Vagina (tissue), 2 donors: ENCODE measurements at regions not wholly inside any gene's neighbourhood (a gene's known extent, or its start where the extent isn't known, plus 50 kb on each side); places are given as distances from the start of the nearest gene placed in this dataset.

ENCODE experiments used
- DNase-seq, 2 donors: peaks; one replicate each; pipeline ENCODE4 v3.0.0-alpha.2; 2017; ENCODE audit errors: extremely low spot score in 2 of 2
- H3K27ac ChIP-seq: fragments of 200-600 bp; sonication (generic); one replicate; pipeline ENCODE4 v1.5.1; 2019
- H3K27me3 ChIP-seq: fragments of 200-600 bp; sonication (generic); one replicate; pipeline ENCODE4 v1.5.1; 2019
- H3K36me3 ChIP-seq, 2 donors: fragments of 200-600 bp; sonication (generic); one replicate each; pipeline ENCODE4 v1.5.1; 2017 to 2019
- H3K4me1 ChIP-seq: fragments of 200-600 bp; sonication (generic); one replicate; pipeline ENCODE4 v1.5.1; 2019
- H3K4me3 ChIP-seq, 2 donors: fragments of 200-600 bp; sonication (generic); 1 replicate in 1 of 2; 2 replicates in 1 of 2; pipeline ENCODE4 v1.5.1; 2016 to 2019
- H3K9me3 ChIP-seq: fragments of 200-600 bp; sonication (generic); one replicate; pipeline ENCODE4 v1.5.1; 2019
- CTCF ChIP-seq, 3 experiments: fragments of 450-650 bp in 2 of 3; fragments of 200-600 bp in 1 of 3; sonication (generic) in 1 of 3; IDR thresholded peaks; one replicate each; pipeline ENCODE4 v1.5.1; 2017 to 2019; ENCODE audit warnings: antibody characterized with exemption in 3 of 3, mild to moderate bottlenecking in 2 of 3, moderate library complexity in 2 of 3
- POLR2A ChIP-seq, 2 donors: fragments of 450-650 bp; IDR thresholded peaks; one replicate each; pipeline ENCODE4 v1.6.1; 2017; ENCODE audit warnings: antibody characterized with exemption in 2 of 2, mild to moderate bottlenecking in 2 of 2, moderate library complexity in 2 of 2
- POLR2AphosphoS5 ChIP-seq, 2 donors: sonication (generic); formaldehyde crosslinking; IDR thresholded peaks; one replicate each; pipeline ENCODE4 v1.9.0; 2017; ENCODE audit warnings: antibody characterized with exemption in 2 of 2, mild to moderate bottlenecking in 2 of 2, low read depth in 1 of 2; ENCODE audit not compliant: insufficient read depth in 1 of 2
- intact Hi-C: fragments of 100-400 bp; cut with DNase I; formaldehyde crosslinking; loops from one replicate; pipeline ENCODE4 v1.15.1; 2023

DNA sequence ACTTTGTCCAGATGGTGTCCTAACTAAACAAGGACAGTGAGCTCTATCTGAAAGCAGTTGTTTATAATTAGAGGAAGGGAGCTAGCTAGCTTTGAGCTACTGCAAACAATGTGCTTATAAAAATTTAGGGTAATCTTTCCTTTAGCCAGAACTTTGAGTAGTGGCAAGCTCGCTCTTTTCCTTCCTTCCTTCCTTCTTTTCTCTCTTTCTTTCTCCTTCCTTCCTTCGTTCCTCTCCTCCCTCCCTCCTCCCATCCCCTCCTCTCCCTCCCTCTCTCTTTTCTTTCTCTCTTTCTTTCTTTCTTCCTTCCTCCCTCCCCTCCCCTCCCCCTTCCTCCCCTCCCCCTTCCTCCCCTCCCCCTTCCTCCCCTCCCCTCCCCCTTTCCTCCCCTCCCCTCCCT lies 520.1 kb downstream of the INHBA start:
- TF ChIP-seq POLR2A (IDR thresholded peaks at IDR 0.05) (no peak), CTCF (IDR thresholded peaks at IDR 0.05) (no peak), POLR2AphosphoS5 (IDR thresholded peaks at IDR 0.05; ENCODE audit: insufficient read depth in 1 of 2, low read depth in 1 of 2) (no peak)
- H3K4me1 ChIP-seq, result no peaks in the 10 kb centered on the region
- no peaks in the 10 kb centered on the region for H3K9me3 ChIP-seq
- no peak overlapping the region for H3K27ac ChIP-seq
- H3K36me3 ChIP-seq, result no peaks in the 10 kb centered on the region
- DNase-seq, result no peak
- no peaks in the 10 kb centered on the region for H3K27me3 ChIP-seq
- no peak overlapping the region for H3K4me3 ChIP-seq
- intact Hi-C loops, result no loop called here

- Histone ChIP-seq H3K36me3 (no peaks in the 10 kb centered on the region), H3K4me3 (no peak overlapping the region), H3K4me1 (no peaks in the 10 kb centered on the region), H3K27ac (no peak overlapping the region), H3K9me3 (no peaks in the 10 kb centered on the region), H3K27me3 (no peaks in the 10 kb centered on the region)
- no peak for DNase-seq
- TF ChIP-seq POLR2AphosphoS5 (IDR thresholded peaks at IDR 0.05; ENCODE audit: insufficient read depth in 1 of 2, low read depth in 1 of 2) (no peak), POLR2A (IDR thresholded peaks at IDR 0.05) (no peak), CTCF (IDR thresholded peaks at IDR 0.05) (no peak)
- intact Hi-C loops, result no loop called here
Measured at GRCh38 chr7:41175435-41175834, 527.5 kb downstream of the INHBA start.

- Histone ChIP-seq H3K9me3 (no peaks in the 10 kb centered on the region), H3K4me1 (no peaks in the 10 kb centered on the region), H3K36me3 (no peaks in the 10 kb centered on the region), H3K27ac (no peak overlapping the region), H3K4me3 (no peak overlapping the region), H3K27me3 (no peaks in the 10 kb centered on the region)
- intact Hi-C loops, result no loop called here
- no peak for TF ChIP-seq CTCF (IDR thresholded peaks at IDR 0.05)
- TF ChIP-seq POLR2AphosphoS5 (IDR thresholded peaks at IDR 0.05; ENCODE audit: insufficient read depth in 1 of 2, low read depth in 1 of 2), result no peak
- TF ChIP-seq POLR2A (IDR thresholded peaks at IDR 0.05), result no peak
- no peak for DNase-seq
Measured at GRCh38 chr7:41174521-41174920, 528.4 kb downstream of the INHBA start.

DNA sequence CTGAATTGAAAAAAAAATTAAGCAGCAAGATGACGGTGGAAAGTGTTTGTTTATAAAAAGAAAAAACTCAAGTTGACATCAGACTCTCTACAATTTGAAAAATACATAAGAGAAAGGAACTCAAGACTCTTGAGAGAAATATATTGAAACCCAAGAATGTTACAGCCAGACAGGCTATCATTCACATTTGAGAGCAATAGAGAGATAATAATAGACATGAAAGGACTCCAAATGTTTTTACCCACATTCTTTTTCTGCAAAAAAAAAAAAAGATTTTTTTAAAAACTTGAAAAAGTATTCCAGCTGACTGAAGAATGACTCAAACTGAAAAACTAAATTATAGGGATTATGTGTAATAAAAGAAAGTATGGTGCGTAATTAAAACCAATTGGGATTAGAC lies 532.4 kb downstream of the INHBA start:
- H3K27ac ChIP-seq, result no peak overlapping the region
- H3K4me1 ChIP-seq, result no peaks in the 10 kb centered on the region
- H3K4me3 ChIP-seq, result no peak overlapping the region
- TF ChIP-seq POLR2AphosphoS5 (IDR thresholded peaks at IDR 0.05; ENCODE audit: insufficient read depth in 1 of 2, low read depth in 1 of 2), result no peak
- no peak for TF ChIP-seq CTCF (IDR thresholded peaks at IDR 0.05)
- H3K9me3 ChIP-seq, result no peaks in the 10 kb centered on the region
- no peak for DNase-seq
- intact Hi-C loops, result no loop called here
- H3K27me3 ChIP-seq, result no peaks in the 10 kb centered on the region
- H3K36me3 ChIP-seq, result no peaks in the 10 kb centered on the region

GRCh38 chr7:41169317-41169716 lies 533.6 kb downstream of the INHBA start:
- no peak for DNase-seq
- Histone ChIP-seq H3K4me3 (no peak overlapping the region), H3K27ac (no peak overlapping the region), H3K36me3 (no peaks in the 10 kb centered on the region), H3K9me3 (no peaks in the 10 kb centered on the region), H3K27me3 (no peaks in the 10 kb centered on the region), H3K4me1 (no peaks in the 10 kb centered on the region)
- intact Hi-C loops, result no loop called here
- no peak for TF ChIP-seq CTCF (IDR thresholded peaks at IDR 0.05)
- no peak for TF ChIP-seq POLR2AphosphoS5 (IDR thresholded peaks at IDR 0.05; ENCODE audit: insufficient read depth in 1 of 2, low read depth in 1 of 2)
- TF ChIP-seq POLR2A (IDR thresholded peaks at IDR 0.05), result no peak
